GM19438 (cell line): ENCODE measurements at regions not wholly inside any gene's neighbourhood (a gene's known extent, or its start where the extent isn't known, plus 50 kb on each side); places are given as distances from the start of the nearest gene placed in this dataset.
A peak's percentile ranks its signal among the peaks of the same experiment; 100 is the strongest.

Source experiments
- ATAC-seq: cut with Tn5 transposase; IDR thresholded peaks from one replicate; pipeline ENCODE4 v1.9.1; 2021; ENCODE audit warnings: low read depth; ENCODE audit not compliant: unreplicated experiment

- no peak for ATAC-seq
Observed at GRCh38 chr6:25010902-25011625, 75.3 kb upstream of the RIPOR2 start.

- no peak for ATAC-seq
Observed at GRCh38 chr6:25012657-25013056, 76.9 kb upstream of the RIPOR2 start.

GRCh38 chr6:25013246-25013645 lies 77.5 kb upstream of the RIPOR2 start:
- no peak for ATAC-seq

DNA sequence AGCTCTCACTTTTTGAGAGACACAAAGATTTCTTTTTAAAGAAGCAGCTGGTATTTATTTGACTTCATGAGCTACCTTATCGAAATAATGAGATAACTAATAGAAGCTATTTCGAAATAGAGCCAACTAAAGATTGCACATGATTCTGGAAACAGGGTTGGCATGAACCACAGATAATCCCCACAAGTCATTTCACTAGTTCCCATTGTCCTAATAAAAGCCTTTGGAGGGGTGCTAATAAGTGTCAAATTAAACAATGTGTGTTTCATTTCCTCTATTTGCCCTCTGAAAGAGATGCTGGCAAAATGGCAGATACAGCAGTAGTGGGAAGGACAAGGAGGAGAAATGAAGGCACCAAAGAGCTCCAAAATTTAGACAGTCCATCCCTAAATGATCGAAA lies 78.6 kb upstream of the RIPOR2 start:
- ATAC-seq, result no peak

DNA sequence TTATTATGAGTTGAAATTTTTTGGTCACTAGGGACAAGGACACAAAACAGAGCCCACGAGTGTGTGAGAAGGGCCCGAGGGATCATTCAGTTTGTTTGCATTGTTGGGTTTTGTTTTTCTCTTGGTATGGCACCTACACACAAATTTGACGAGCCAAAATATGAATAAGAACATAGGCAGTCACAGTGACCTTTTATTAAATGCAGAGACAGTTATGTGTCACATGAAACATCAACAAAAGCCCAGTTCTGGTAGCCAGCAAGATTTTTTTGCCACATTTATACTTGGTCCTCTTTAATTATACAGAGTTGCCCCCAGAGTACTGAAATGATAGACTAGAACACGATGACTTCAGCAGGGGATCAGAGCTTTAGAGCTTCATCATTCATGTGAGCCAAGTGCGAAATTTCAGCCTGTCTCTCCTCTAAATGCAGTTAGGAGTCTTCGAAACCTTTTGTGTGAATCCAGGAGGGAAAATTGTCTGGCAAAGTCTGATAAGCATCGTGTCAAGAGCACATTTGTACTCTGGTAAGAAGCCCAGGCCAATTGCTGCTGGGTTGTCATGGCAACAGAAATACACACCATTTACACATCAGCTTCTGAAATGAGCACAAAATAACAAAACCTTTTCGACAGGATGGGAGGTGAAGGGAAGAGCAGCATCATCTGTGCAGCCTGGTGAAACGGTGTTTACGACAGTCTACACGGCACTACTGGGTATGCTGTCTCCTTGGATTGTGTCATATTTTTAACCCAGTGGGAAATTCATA lies 79.2 kb upstream of the RIPOR2 start:
- no peak for ATAC-seq

- no peak for ATAC-seq
Observed at GRCh38 chr6:25016014-25016720, 80.4 kb upstream of the RIPOR2 start.

- no peak for ATAC-seq
Observed at GRCh38 chr6:25017486-25017885, 81.7 kb upstream of the RIPOR2 start.

DNA sequence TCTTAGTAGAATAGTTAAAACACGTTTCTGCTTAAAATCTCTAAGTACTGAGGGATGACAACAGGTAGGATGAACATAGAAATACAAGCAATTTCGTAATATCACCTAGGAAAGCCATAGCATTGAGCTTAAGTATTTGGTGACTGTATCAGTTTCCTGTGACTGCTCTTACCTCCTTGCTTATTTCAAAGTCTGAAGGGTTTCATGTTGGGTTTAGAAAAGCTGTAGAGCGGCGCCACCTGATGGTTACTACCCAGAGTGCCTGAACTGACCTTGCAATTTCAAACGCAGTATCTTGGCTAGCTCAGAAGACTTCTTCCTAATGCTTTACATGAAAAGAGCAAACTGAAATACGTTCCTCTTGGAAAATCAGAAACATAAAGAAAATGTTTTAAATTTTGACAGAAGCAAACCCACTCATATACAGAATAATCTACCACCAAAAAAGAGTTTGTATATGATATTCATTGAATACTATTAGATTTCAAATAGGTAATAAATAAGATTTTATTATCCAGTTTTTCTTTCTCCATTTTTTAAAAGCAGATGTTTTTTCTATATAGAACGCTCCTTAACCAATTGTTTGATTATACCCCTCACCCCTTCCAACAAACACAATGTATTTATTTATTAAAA lies 82.3 kb upstream of the RIPOR2 start:
- no peak for ATAC-seq

- ATAC-seq, result no peak
Observed at GRCh38 chr6:25018568-25018954, 82.8 kb upstream of the RIPOR2 start.

- ATAC-seq, result no peak
Observed at GRCh38 chr6:25022140-25022553, 86.4 kb upstream of the RIPOR2 start.

DNA sequence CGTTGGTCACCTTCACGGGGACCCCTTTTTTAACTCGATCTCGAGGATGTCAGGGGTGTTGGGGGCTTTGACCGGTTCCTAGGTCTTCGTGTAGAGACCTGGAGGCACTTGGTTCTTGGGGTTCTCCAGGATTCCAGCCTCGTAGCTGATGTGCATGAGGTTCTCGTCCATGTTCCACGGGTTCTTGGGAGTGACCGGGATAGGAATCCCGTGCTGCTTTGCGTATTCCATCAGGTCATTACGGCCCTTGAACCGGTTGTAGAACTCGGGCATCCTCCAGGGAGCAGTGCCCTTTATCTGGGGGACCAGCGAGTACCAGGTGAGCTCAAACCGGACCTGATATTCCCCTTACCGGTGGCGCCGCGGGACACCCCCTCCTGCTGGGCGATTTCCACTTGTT lies 88.0 kb upstream of the RIPOR2 start:
- ATAC-seq, result no peak

- ATAC-seq, result no peak
Observed at GRCh38 chr6:25024821-25025220, 89.1 kb upstream of the RIPOR2 start.

DNA sequence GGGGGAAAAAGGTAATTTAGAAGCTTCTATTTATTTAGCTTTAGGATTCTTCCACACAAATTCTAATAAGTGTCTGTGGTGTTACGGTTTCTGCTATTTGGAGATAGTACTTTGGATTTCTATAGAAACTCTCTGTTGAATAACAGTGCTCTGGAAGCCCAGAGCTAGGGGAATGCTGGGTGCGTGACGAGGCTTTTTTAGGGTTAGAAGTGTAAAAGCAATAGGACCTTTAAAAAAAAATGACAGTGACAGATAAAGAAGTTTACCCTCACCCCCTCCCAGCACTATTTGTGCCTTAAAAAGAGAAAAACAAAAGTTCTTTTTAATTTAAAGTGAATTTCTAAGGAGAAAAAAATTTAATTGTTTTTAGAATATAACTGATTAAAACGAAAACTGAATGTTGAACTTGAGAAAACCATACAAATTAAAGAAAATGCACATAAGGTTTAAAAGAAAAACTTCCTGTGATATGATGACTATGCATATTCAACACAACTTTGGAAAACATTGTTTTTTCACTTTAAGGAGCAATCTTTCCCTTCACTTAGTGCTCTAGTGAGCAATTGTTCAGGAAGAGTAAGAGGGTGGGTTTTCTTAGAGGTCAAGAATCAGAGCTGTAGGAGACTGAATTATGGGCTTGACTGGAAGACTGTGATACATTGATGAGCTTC lies 89.6 kb upstream of the RIPOR2 start:
- ATAC-seq, result no peak

- no peak for ATAC-seq
Observed at GRCh38 chr6:25025919-25026301, 90.2 kb upstream of the RIPOR2 start.

DNA sequence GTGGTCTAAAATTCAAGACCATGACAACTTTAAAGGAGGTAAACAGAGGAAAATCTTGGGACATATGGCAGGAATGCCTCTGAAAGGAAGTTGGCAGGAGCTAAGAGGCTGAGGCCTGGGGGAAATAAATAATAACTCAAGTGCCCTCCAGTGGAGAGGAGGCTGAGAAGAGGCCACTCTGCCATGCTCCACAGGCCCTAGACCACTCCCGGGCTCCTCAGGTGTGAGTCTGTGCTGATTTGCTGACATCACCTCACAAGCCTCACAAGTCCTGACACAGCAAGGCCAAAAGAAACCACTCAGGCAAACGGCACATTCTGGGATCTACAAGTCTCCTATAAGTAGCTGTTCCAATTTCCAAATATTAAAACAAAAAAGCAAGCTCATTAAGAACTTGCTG lies 91.0 kb upstream of the RIPOR2 start:
- no peak for ATAC-seq

- ATAC-seq, result peak; percentile 87
Observed at GRCh38 chr6:25027221-25027916, 91.6 kb upstream of the RIPOR2 start.

DNA sequence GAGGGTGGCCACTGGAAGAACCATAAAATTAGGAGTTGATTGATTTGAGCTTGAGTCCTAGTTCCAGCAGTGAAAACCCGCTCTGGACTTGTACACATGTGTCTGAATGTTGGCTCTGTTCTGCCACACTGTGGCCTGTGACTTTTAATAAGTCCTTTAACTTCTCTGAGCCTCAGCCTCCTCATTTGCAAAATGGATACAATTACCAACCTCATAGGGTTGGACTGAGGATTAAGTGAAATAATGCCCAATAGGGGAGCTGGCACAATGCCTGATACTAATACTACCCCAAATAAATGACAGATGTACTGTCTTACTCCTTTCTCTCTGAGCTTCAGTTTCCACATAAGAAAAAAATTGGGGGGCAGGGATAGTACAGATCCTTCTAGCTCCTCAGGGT lies 92.6 kb upstream of the RIPOR2 start:
- ATAC-seq, result no peak

GRCh38 chr6:25032934-25033333 lies 97.2 kb upstream of the RIPOR2 start:
- no peak for ATAC-seq

- ATAC-seq, result no peak
Observed at GRCh38 chr6:25034431-25034921, 98.7 kb upstream of the RIPOR2 start.

DNA sequence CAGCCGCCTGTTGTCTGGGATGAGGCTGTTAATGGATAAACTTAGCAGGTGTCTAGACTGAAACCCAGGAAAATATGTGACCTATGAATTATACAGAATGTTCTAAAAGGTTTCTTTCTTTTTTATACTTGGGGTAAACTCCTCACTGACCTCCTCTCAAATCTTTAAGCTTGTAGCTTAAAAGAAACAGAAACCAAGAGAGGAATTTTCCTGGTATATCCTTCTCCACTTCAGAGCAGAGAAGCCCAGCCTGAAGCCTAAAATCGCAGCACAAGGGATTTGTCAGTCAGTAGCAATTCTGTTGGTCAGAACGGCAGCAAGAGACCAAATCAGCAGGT lies 99.4 kb upstream of the RIPOR2 start:
- peak; percentile 51 for ATAC-seq
